ENCODE measurements at regions not wholly inside any gene's neighbourhood (a gene's known extent, or its start where the extent isn't known, plus 50 kb on each side); places are given as distances from the start of the nearest gene placed in this dataset.
"Not testable (repeated sequence)": the region's sequence is repeated elsewhere in the genome, so short reads cannot be mapped to it uniquely, and the experiment has no call there.

- H3K27ac Mint-ChIP-seq; H3K4me3 Mint-ChIP-seq; H3K9me3 Mint-ChIP-seq; H3K4me1 Mint-ChIP-seq (ENCODE audit: low read depth); DNase-seq (ENCODE audit: low spot score); H3K36me3 Mint-ChIP-seq (ENCODE audit: low read depth); H3K27me3 Mint-ChIP-seq (ENCODE audit: low read depth): not testable (repeated sequence)
These were observed 289.1 kb upstream of the UBE2E3 start for GRCh38 chr2:180691186-180691854.

GRCh38 chr2:180690611-180691010 is 289.8 kb upstream of the UBE2E3 start:
- Mint-ChIP-seq H3K4me1 (ENCODE audit: low read depth) (no peaks in the 10 kb centered on the region), H3K9me3 (no peaks in the 10 kb centered on the region), H3K4me3 (no peak overlapping the region), H3K27me3 (ENCODE audit: low read depth) (no peaks in the 10 kb centered on the region), H3K27ac (no peak overlapping the region), H3K36me3 (ENCODE audit: low read depth) (no peaks in the 10 kb centered on the region)
- no peak for DNase-seq (ENCODE audit: low spot score)

- no peak for DNase-seq (ENCODE audit: low spot score)
- H3K4me3 Mint-ChIP-seq = no peak overlapping the region
- H3K4me1 Mint-ChIP-seq (ENCODE audit: low read depth) = no peaks in the 10 kb centered on the region
- peaks cover 5% of the 10 kb centered on the region for H3K27me3 Mint-ChIP-seq (ENCODE audit: low read depth)
- H3K36me3 Mint-ChIP-seq (ENCODE audit: low read depth) = no peaks in the 10 kb centered on the region
- H3K27ac Mint-ChIP-seq = no peak overlapping the region
- no peaks in the 10 kb centered on the region for H3K9me3 Mint-ChIP-seq
These were observed 297.5 kb upstream of the UBE2E3 start for GRCh38 chr2:180682871-180683270.

GRCh38 chr2:180679693-180680092 is 300.7 kb upstream of the UBE2E3 start:
- Mint-ChIP-seq H3K27ac (no peak overlapping the region), H3K4me3 (no peak overlapping the region), H3K27me3 (ENCODE audit: low read depth) (peaks cover 5% of the 10 kb centered on the region), H3K9me3 (no peaks in the 10 kb centered on the region), H3K4me1 (ENCODE audit: low read depth) (no peaks in the 10 kb centered on the region), H3K36me3 (ENCODE audit: low read depth) (no peaks in the 10 kb centered on the region)
- DNase-seq (ENCODE audit: low spot score) = no peak

GRCh38 chr2:180678625-180678972 is 301.8 kb upstream of the UBE2E3 start:
- H3K27me3 Mint-ChIP-seq (ENCODE audit: low read depth) = peaks cover 5% of the 10 kb centered on the region
- no peak for DNase-seq (ENCODE audit: low spot score)
- H3K36me3 Mint-ChIP-seq (ENCODE audit: low read depth) = no peaks in the 10 kb centered on the region
- H3K27ac Mint-ChIP-seq = no peak overlapping the region
- H3K4me3 Mint-ChIP-seq = no peak overlapping the region
- no peaks in the 10 kb centered on the region for H3K9me3 Mint-ChIP-seq
- no peaks in the 10 kb centered on the region for H3K4me1 Mint-ChIP-seq (ENCODE audit: low read depth)

GRCh38 chr2:180677930-180678624 is 302.3 kb upstream of the UBE2E3 start:
- Mint-ChIP-seq H3K4me3 (no peak overlapping the region), H3K9me3 (no peaks in the 10 kb centered on the region), H3K27me3 (ENCODE audit: low read depth) (peaks cover 5% of the 10 kb centered on the region), H3K27ac (no peak overlapping the region), H3K4me1 (ENCODE audit: low read depth) (no peaks in the 10 kb centered on the region), H3K36me3 (ENCODE audit: low read depth) (no peaks in the 10 kb centered on the region)
- DNase-seq (ENCODE audit: low spot score) = no peak

- Mint-ChIP-seq H3K4me1 (ENCODE audit: low read depth) (no peaks in the 10 kb centered on the region), H3K27me3 (ENCODE audit: low read depth) (peaks cover 5% of the 10 kb centered on the region)
These were observed 303.2 kb upstream of the UBE2E3 start for GRCh38 chr2:180677200-180677599.

GRCh38 chr2:180676520-180677025 is 303.8 kb upstream of the UBE2E3 start:
- no peaks in the 10 kb centered on the region for H3K4me1 Mint-ChIP-seq (ENCODE audit: low read depth)
- no peaks in the 10 kb centered on the region for H3K36me3 Mint-ChIP-seq (ENCODE audit: low read depth)
- no peak overlapping the region for H3K27ac Mint-ChIP-seq
- H3K9me3 Mint-ChIP-seq = no peaks in the 10 kb centered on the region
- H3K27me3 Mint-ChIP-seq (ENCODE audit: low read depth) = peaks cover 5% of the 10 kb centered on the region
- DNase-seq (ENCODE audit: low spot score) = no peak
- no peak overlapping the region for H3K4me3 Mint-ChIP-seq

More at GRCh38 chr2:180677200-180677599, 303.2 kb upstream of the UBE2E3 start:
- H3K27ac Mint-ChIP-seq = no peak overlapping the region
- H3K9me3 Mint-ChIP-seq = no peaks in the 10 kb centered on the region
- DNase-seq (ENCODE audit: low spot score) = no peak
- H3K4me3 Mint-ChIP-seq = no peak overlapping the region
- no peaks in the 10 kb centered on the region for H3K36me3 Mint-ChIP-seq (ENCODE audit: low read depth)

- Mint-ChIP-seq H3K36me3 (ENCODE audit: low read depth) (no peaks in the 10 kb centered on the region), H3K4me3 (no peak overlapping the region), H3K27ac (no peak overlapping the region), H3K4me1 (ENCODE audit: low read depth) (no peaks in the 10 kb centered on the region), H3K9me3 (no peaks in the 10 kb centered on the region), H3K27me3 (ENCODE audit: low read depth) (peaks cover 5% of the 10 kb centered on the region)
- no peak for DNase-seq (ENCODE audit: low spot score)
These were observed 305.2 kb upstream of the UBE2E3 start for GRCh38 chr2:180675170-180675569.

GRCh38 chr2:180672377-180672776 is 308.0 kb upstream of the UBE2E3 start:
- H3K27ac Mint-ChIP-seq = no peak overlapping the region
- H3K4me1 Mint-ChIP-seq (ENCODE audit: low read depth) = no peaks in the 10 kb centered on the region
- H3K36me3 Mint-ChIP-seq (ENCODE audit: low read depth) = no peaks in the 10 kb centered on the region
- H3K27me3 Mint-ChIP-seq (ENCODE audit: low read depth) = no peaks in the 10 kb centered on the region
- no peak for DNase-seq (ENCODE audit: low spot score)
- no peak overlapping the region for H3K4me3 Mint-ChIP-seq
- no peaks in the 10 kb centered on the region for H3K9me3 Mint-ChIP-seq

- Mint-ChIP-seq H3K27me3 (ENCODE audit: low read depth) (no peaks in the 10 kb centered on the region), H3K9me3 (no peaks in the 10 kb centered on the region), H3K36me3 (ENCODE audit: low read depth) (no peaks in the 10 kb centered on the region), H3K4me3 (no peak overlapping the region), H3K27ac (no peak overlapping the region), H3K4me1 (ENCODE audit: low read depth) (no peaks in the 10 kb centered on the region)
- DNase-seq (ENCODE audit: low spot score) = no peak
These were observed 310.0 kb upstream of the UBE2E3 start for GRCh38 chr2:180670302-180671003.

GRCh38 chr2:180669016-180669415 is 311.4 kb upstream of the UBE2E3 start:
- Mint-ChIP-seq H3K4me3 (no peak overlapping the region), H3K36me3 (ENCODE audit: low read depth) (no peaks in the 10 kb centered on the region), H3K27me3 (ENCODE audit: low read depth) (no peaks in the 10 kb centered on the region), H3K27ac (no peak overlapping the region), H3K4me1 (ENCODE audit: low read depth) (no peaks in the 10 kb centered on the region), H3K9me3 (no peaks in the 10 kb centered on the region)
- no peak for DNase-seq (ENCODE audit: low spot score)

GRCh38 chr2:180664507-180664906 is 315.9 kb upstream of the UBE2E3 start:
- Mint-ChIP-seq H3K36me3 (ENCODE audit: low read depth) (no peaks in the 10 kb centered on the region), H3K4me3 (no peak overlapping the region), H3K27me3 (ENCODE audit: low read depth) (no peaks in the 10 kb centered on the region), H3K27ac (no peak overlapping the region), H3K4me1 (ENCODE audit: low read depth) (no peaks in the 10 kb centered on the region), H3K9me3 (no peaks in the 10 kb centered on the region)
- DNase-seq (ENCODE audit: low spot score) = no peak

- Mint-ChIP-seq H3K36me3 (ENCODE audit: low read depth) (no peaks in the 10 kb centered on the region), H3K9me3 (no peaks in the 10 kb centered on the region), H3K27me3 (ENCODE audit: low read depth) (no peaks in the 10 kb centered on the region), H3K4me1 (ENCODE audit: low read depth) (no peaks in the 10 kb centered on the region), H3K27ac (no peak overlapping the region), H3K4me3 (no peak overlapping the region)
- DNase-seq (ENCODE audit: low spot score) = no peak
These were observed 317.4 kb upstream of the UBE2E3 start for GRCh38 chr2:180662941-180663471.
